ENCODE measurements at regions not wholly inside any gene's neighbourhood (a gene's known extent, or its start where the extent isn't known, plus 50 kb on each side); places are given as distances from the start of the nearest gene placed in this dataset.

- H3K27me3 Mint-ChIP-seq: no peaks in the 10 kb centered on the region
- H3K9me3 Mint-ChIP-seq: no peaks in the 10 kb centered on the region
- no peak overlapping the region for H3K27ac Mint-ChIP-seq
- no peak overlapping the region for H3K4me3 Mint-ChIP-seq
- no peaks in the 10 kb centered on the region for H3K4me1 Mint-ChIP-seq
- peaks cover 5% of the 10 kb centered on the region for H3K36me3 Mint-ChIP-seq
- ATAC-seq: no peak
These were observed 161.1 kb upstream of the ANKRD28 start for GRCh38 chr3:15958692-15959433.

GRCh38 chr3:15959434-15959811 is 161.6 kb upstream of the ANKRD28 start:
- no peaks in the 10 kb centered on the region for H3K4me1 Mint-ChIP-seq
- no peak overlapping the region for H3K27ac Mint-ChIP-seq
- ATAC-seq: no peak
- no peaks in the 10 kb centered on the region for H3K9me3 Mint-ChIP-seq
- H3K36me3 Mint-ChIP-seq: peaks cover 5% of the 10 kb centered on the region
- H3K27me3 Mint-ChIP-seq: no peaks in the 10 kb centered on the region
- H3K4me3 Mint-ChIP-seq: no peak overlapping the region

- Mint-ChIP-seq H3K36me3 (peaks cover 5% of the 10 kb centered on the region), H3K27ac (no peak overlapping the region), H3K4me3 (no peak overlapping the region), H3K27me3 (no peaks in the 10 kb centered on the region), H3K9me3 (no peaks in the 10 kb centered on the region), H3K4me1 (no peaks in the 10 kb centered on the region)
- no peak for ATAC-seq
These were observed 167.0 kb upstream of the ANKRD28 start for GRCh38 chr3:15964605-15965442.

- H3K27ac Mint-ChIP-seq: no peak overlapping the region
- peaks cover 5% of the 10 kb centered on the region for H3K36me3 Mint-ChIP-seq
- H3K4me3 Mint-ChIP-seq: no peak overlapping the region
- no peaks in the 10 kb centered on the region for H3K4me1 Mint-ChIP-seq
- ATAC-seq: no peak
- no peaks in the 10 kb centered on the region for H3K27me3 Mint-ChIP-seq
- no peaks in the 10 kb centered on the region for H3K9me3 Mint-ChIP-seq
These were observed 169.8 kb upstream of the ANKRD28 start for GRCh38 chr3:15967577-15967976.

- Mint-ChIP-seq H3K27me3 (peaks cover 10% of the 10 kb centered on the region), H3K4me1 (no peaks in the 10 kb centered on the region), H3K36me3 (no peaks in the 10 kb centered on the region), H3K27ac (no peak overlapping the region), H3K4me3 (no peak overlapping the region), H3K9me3 (no peaks in the 10 kb centered on the region)
- ATAC-seq: no peak
These were observed 172.3 kb upstream of the ANKRD28 start for GRCh38 chr3:15969874-15970640.

- H3K4me3 Mint-ChIP-seq: no peak overlapping the region
- H3K27ac Mint-ChIP-seq: no peak overlapping the region
- H3K27me3 Mint-ChIP-seq: peaks cover 18% of the 10 kb centered on the region
- H3K9me3 Mint-ChIP-seq: no peaks in the 10 kb centered on the region
- H3K36me3 Mint-ChIP-seq: no peaks in the 10 kb centered on the region
- H3K4me1 Mint-ChIP-seq: no peaks in the 10 kb centered on the region
- ATAC-seq: no peak
These were observed 175.6 kb upstream of the ANKRD28 start for GRCh38 chr3:15973414-15973813.

GRCh38 chr3:15973940-15974339 is 176.2 kb upstream of the ANKRD28 start:
- Mint-ChIP-seq H3K36me3 (no peaks in the 10 kb centered on the region), H3K27ac (no peak overlapping the region), H3K4me3 (no peak overlapping the region), H3K4me1 (no peaks in the 10 kb centered on the region), H3K9me3 (no peaks in the 10 kb centered on the region), H3K27me3 (peaks cover 18% of the 10 kb centered on the region)
- no peak for ATAC-seq

- Mint-ChIP-seq H3K4me1 (no peaks in the 10 kb centered on the region), H3K27ac (no peak overlapping the region), H3K36me3 (no peaks in the 10 kb centered on the region), H3K9me3 (no peaks in the 10 kb centered on the region), H3K27me3 (peaks cover 18% of the 10 kb centered on the region), H3K4me3 (no peak overlapping the region)
- no peak for ATAC-seq
These were observed 176.9 kb upstream of the ANKRD28 start for GRCh38 chr3:15974647-15975046.

GRCh38 chr3:15976524-15976923 is 178.7 kb upstream of the ANKRD28 start:
- Mint-ChIP-seq H3K9me3 (no peaks in the 10 kb centered on the region), H3K27me3 (peaks cover 18% of the 10 kb centered on the region), H3K27ac (no peak overlapping the region), H3K36me3 (no peaks in the 10 kb centered on the region), H3K4me3 (no peak overlapping the region), H3K4me1 (no peaks in the 10 kb centered on the region)
- no peak for ATAC-seq

GRCh38 chr3:15977090-15977489 is 179.3 kb upstream of the ANKRD28 start:
- Mint-ChIP-seq H3K27me3 (peaks cover 18% of the 10 kb centered on the region), H3K4me1 (no peaks in the 10 kb centered on the region), H3K27ac (no peak overlapping the region), H3K36me3 (no peaks in the 10 kb centered on the region), H3K4me3 (no peak overlapping the region), H3K9me3 (no peaks in the 10 kb centered on the region)
- no peak for ATAC-seq

GRCh38 chr3:15977598-15978232 is 179.9 kb upstream of the ANKRD28 start:
- H3K36me3 Mint-ChIP-seq: no peaks in the 10 kb centered on the region
- H3K9me3 Mint-ChIP-seq: no peaks in the 10 kb centered on the region
- ATAC-seq: no peak
- no peak overlapping the region for H3K27ac Mint-ChIP-seq
- H3K4me1 Mint-ChIP-seq: no peaks in the 10 kb centered on the region
- peaks cover 18% of the 10 kb centered on the region for H3K27me3 Mint-ChIP-seq
- no peak overlapping the region for H3K4me3 Mint-ChIP-seq

- Mint-ChIP-seq H3K27me3 (peaks cover 18% of the 10 kb centered on the region), H3K9me3 (no peaks in the 10 kb centered on the region), H3K36me3 (no peaks in the 10 kb centered on the region), H3K4me3 (no peak overlapping the region), H3K4me1 (no peaks in the 10 kb centered on the region), H3K27ac (no peak overlapping the region)
- no peak for ATAC-seq
These were observed 181.0 kb upstream of the ANKRD28 start for GRCh38 chr3:15978801-15979200.

GRCh38 chr3:15979495-15979894 is 181.7 kb upstream of the ANKRD28 start:
- Mint-ChIP-seq H3K4me3 (no peak overlapping the region), H3K9me3 (no peaks in the 10 kb centered on the region), H3K4me1 (no peaks in the 10 kb centered on the region), H3K27ac (no peak overlapping the region), H3K36me3 (no peaks in the 10 kb centered on the region), H3K27me3 (peaks cover 13% of the 10 kb centered on the region)
- no peak for ATAC-seq

GRCh38 chr3:15979900-15980299 is 182.1 kb upstream of the ANKRD28 start:
- Mint-ChIP-seq H3K4me1 (no peaks in the 10 kb centered on the region), H3K27me3 (peaks cover 9% of the 10 kb centered on the region), H3K27ac (no peak overlapping the region), H3K9me3 (no peaks in the 10 kb centered on the region), H3K4me3 (no peak overlapping the region), H3K36me3 (no peaks in the 10 kb centered on the region)
- no peak for ATAC-seq

- Mint-ChIP-seq H3K9me3 (peaks cover 11% of the 10 kb centered on the region), H3K27me3 (peaks cover 9% of the 10 kb centered on the region), H3K27ac (no peak overlapping the region), H3K4me3 (no peak overlapping the region), H3K4me1 (no peaks in the 10 kb centered on the region), H3K36me3 (peaks cover 13% of the 10 kb centered on the region)
- no peak for ATAC-seq
These were observed 184.5 kb upstream of the ANKRD28 start for GRCh38 chr3:15982243-15982642.

Data from stimulated activated memory B cell treated with anti-CD40 and anti-IgM and Interleukin-4, amounts not matched to agents 10 μg/mL and 1 μg/mL and 100 μg/mL, for 72 hours (primary cell).